ENCODE measurements at regions not wholly inside any gene's neighbourhood (a gene's known extent, or its start where the extent isn't known, plus 50 kb on each side); places are given as distances from the start of the nearest gene placed in this dataset.

DNA sequence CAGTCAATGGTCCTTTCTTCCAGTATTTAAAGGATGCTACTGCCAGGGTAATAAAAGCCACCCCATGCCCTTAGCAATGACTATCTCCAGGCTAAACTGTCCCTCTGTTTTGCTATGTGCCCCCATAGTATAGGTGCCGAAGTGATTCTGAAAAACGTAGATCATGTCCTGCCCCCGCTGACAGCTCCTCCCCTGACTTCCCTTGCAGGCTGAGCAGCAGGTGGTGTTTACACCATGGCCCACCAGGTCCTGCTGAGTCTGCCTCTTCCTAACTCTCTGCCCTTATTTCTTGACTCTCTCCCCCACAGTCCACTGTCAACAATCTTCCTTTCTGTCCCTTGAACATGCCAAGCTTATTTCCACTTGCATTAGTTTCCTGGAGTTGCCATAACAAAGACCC lies 352.5 kb upstream of the TSHZ2 start:
- POLR2A ChIA-PET, result no interaction called here
- DNase-seq (ENCODE audit: low read depth, low spot score) (no peak), ATAC-seq (no peak)
- Histone ChIP-seq H3K9me3 (ENCODE audit: control insufficient read depth, insufficient read depth, low read depth, low read length) (no peaks in the 10 kb centered on the region), H3K27ac (ENCODE audit: low read length) (no peak overlapping the region), H3K4me3 (ENCODE audit: low read depth in 2 of 2, low read length in 2 of 2) (no peak overlapping the region), H3K36me3 (ENCODE audit: control insufficient read depth, insufficient read depth, low read length) (no peaks in the 10 kb centered on the region), H3K27me3 (ENCODE audit: control insufficient read depth, insufficient read depth, low read length) (peaks cover 2% of the 10 kb centered on the region; the same call in 1 of the 2 replicates), H3K4me1 (ENCODE audit: control insufficient read depth, insufficient read depth, low read length) (no peaks in the 10 kb centered on the region)
- intact Hi-C loops (cut with micrococcal nuclease; ENCODE audit: unreplicated experiment), result no loop called here
- CTCF ChIA-PET, result no interaction called here
- no peak for TF ChIP-seq TCF7L2 (IDR thresholded peaks at IDR 0.05; ENCODE audit: low read depth, low read length)
- TF ChIP-seq POLR2AphosphoS5 (IDR thresholded peaks at IDR 0.05; ENCODE audit: low read depth, low read length), result no peak
- TF ChIP-seq, protein P1, sequence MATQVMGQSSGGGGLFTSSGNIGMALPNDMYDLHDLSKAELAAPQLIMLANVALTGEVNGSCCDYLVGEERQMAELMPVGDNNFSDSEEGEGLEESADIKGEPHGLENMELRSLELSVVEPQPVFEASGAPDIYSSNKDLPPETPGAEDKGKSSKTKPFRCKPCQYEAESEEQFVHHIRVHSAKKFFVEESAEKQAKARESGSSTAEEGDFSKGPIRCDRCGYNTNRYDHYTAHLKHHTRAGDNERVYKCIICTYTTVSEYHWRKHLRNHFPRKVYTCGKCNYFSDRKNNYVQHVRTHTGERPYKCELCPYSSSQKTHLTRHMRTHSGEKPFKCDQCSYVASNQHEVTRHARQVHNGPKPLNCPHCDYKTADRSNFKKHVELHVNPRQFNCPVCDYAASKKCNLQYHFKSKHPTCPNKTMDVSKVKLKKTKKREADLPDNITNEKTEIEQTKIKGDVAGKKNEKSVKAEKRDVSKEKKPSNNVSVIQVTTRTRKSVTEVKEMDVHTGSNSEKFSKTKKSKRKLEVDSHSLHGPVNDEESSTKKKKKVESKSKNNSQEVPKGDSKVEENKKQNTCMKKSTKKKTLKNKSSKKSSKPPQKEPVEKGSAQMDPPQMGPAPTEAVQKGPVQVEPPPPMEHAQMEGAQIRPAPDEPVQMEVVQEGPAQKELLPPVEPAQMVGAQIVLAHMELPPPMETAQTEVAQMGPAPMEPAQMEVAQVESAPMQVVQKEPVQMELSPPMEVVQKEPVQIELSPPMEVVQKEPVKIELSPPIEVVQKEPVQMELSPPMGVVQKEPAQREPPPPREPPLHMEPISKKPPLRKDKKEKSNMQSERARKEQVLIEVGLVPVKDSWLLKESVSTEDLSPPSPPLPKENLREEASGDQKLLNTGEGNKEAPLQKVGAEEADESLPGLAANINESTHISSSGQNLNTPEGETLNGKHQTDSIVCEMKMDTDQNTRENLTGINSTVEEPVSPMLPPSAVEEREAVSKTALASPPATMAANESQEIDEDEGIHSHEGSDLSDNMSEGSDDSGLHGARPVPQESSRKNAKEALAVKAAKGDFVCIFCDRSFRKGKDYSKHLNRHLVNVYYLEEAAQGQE (IDR thresholded peaks at IDR 0.05; ENCODE audit: insufficient read depth in 1 of 2, low read depth in 2 of 2, low read length in 1 of 2), result no peak
- no peak for TF ChIP-seq SIN3A (IDR thresholded peaks at IDR 0.05; ENCODE audit: borderline replicate concordance, insufficient read depth, low read depth, low read length)
- TF ChIP-seq, protein P2, sequence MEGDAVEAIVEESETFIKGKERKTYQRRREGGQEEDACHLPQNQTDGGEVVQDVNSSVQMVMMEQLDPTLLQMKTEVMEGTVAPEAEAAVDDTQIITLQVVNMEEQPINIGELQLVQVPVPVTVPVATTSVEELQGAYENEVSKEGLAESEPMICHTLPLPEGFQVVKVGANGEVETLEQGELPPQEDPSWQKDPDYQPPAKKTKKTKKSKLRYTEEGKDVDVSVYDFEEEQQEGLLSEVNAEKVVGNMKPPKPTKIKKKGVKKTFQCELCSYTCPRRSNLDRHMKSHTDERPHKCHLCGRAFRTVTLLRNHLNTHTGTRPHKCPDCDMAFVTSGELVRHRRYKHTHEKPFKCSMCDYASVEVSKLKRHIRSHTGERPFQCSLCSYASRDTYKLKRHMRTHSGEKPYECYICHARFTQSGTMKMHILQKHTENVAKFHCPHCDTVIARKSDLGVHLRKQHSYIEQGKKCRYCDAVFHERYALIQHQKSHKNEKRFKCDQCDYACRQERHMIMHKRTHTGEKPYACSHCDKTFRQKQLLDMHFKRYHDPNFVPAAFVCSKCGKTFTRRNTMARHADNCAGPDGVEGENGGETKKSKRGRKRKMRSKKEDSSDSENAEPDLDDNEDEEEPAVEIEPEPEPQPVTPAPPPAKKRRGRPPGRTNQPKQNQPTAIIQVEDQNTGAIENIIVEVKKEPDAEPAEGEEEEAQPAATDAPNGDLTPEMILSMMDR (IDR thresholded peaks at IDR 0.05), result no peak
- BruUV-seq (replicated peaks), result no TSS peak
- in situ Hi-C loops (cut with HindIII; ENCODE audit: low pct_unique_long_range_greater_than_20kb, low sequenced_read_pairs), result no loop called here

DNA sequence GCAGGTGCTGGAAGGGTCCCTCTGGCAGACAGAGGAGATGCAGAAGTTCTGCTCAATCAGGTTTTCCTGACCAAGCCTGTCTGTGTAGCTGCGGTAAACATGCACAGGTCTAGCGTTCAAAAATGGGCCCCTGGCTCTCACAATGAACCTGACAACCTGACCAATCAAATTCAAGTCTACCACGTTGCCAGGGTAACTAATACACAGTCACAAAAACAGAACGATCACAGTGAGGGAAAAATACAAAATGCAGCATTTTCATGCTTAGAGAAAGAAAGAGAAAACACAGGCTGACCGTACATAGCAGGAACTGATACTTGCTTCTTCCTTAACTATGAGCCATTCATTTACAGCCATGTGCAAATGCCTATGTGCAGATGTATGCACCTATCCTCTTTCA lies 353.1 kb upstream of the TSHZ2 start:
- CTCF ChIA-PET, result no interaction called here
- ATAC-seq, result no peak
- BruUV-seq (replicated peaks), result no TSS peak
- intact Hi-C loops (cut with micrococcal nuclease; ENCODE audit: unreplicated experiment), result no loop called here
- TF ChIP-seq, protein P2 (IDR thresholded peaks at IDR 0.05), result no peak
- TF ChIP-seq POLR2AphosphoS5 (IDR thresholded peaks at IDR 0.05; ENCODE audit: low read depth, low read length) (no peak), TCF7L2 (IDR thresholded peaks at IDR 0.05; ENCODE audit: low read depth, low read length) (no peak), SIN3A (IDR thresholded peaks at IDR 0.05; ENCODE audit: borderline replicate concordance, insufficient read depth, low read depth, low read length) (no peak)
- TF ChIP-seq, protein P1 (IDR thresholded peaks at IDR 0.05; ENCODE audit: insufficient read depth in 1 of 2, low read depth in 2 of 2, low read length in 1 of 2), result no peak
- Histone ChIP-seq H3K4me3 (ENCODE audit: low read depth in 2 of 2, low read length in 2 of 2) (no peak overlapping the region), H3K9me3 (ENCODE audit: control insufficient read depth, insufficient read depth, low read depth, low read length) (no peaks in the 10 kb centered on the region), H3K4me1 (ENCODE audit: control insufficient read depth, insufficient read depth, low read length) (no peaks in the 10 kb centered on the region), H3K27me3 (ENCODE audit: control insufficient read depth, insufficient read depth, low read length) (peaks cover 2% of the 10 kb centered on the region; the same call in 1 of the 2 replicates), H3K36me3 (ENCODE audit: control insufficient read depth, insufficient read depth, low read length) (no peaks in the 10 kb centered on the region), H3K27ac (ENCODE audit: low read length) (no peak overlapping the region)
- POLR2A ChIA-PET, result no interaction called here
- no peak for DNase-seq (ENCODE audit: low read depth, low spot score)
- in situ Hi-C loops (cut with HindIII; ENCODE audit: low pct_unique_long_range_greater_than_20kb, low sequenced_read_pairs), result no loop called here
